ENCODE measurements at regions not wholly inside any gene's neighbourhood (a gene's known extent, or its start where the extent isn't known, plus 50 kb on each side); places are given as distances from the start of the nearest gene placed in this dataset.

DNA sequence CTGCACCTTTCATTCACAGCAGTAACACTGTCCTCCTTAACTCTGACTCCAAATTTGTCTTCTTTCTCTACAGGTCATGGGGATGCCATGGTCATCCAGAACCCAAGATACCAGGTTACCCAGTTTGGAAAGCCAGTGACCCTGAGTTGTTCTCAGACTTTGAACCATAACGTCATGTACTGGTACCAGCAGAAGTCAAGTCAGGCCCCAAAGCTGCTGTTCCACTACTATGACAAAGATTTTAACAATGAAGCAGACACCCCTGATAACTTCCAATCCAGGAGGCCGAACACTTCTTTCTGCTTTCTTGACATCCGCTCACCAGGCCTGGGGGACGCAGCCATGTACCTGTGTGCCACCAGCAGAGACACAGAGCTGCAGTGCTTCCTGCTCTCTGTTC is 156.2 kb upstream of the PRSS1 start:
- Histone ChIP-seq H3K9ac (ENCODE audit: low read length in 5 of 5) (no peak overlapping the region), H3K36me3 (ENCODE audit: control insufficient read depth in 5 of 5, insufficient read depth in 5 of 5, low read length in 5 of 5) (no peaks in the 10 kb centered on the region), H3K27me3 (ENCODE audit: control insufficient read depth in 5 of 5, insufficient read depth in 4 of 5, low read length in 5 of 5) (peaks cover 0 to 9% (median 3%) of the 10 kb centered on the region in 5 donors), H3K4me1 (ENCODE audit: control insufficient read depth in 5 of 5, insufficient read depth in 5 of 5, low read length in 5 of 5) (no peaks in the 10 kb centered on the region), H3K9me3 (ENCODE audit: control insufficient read depth in 5 of 5, low read length in 5 of 5) (no peaks in the 10 kb centered on the region), H3K4me3 (ENCODE audit: low read depth in 1 of 5, low read length in 5 of 5) (no peak overlapping the region), H3K27ac (ENCODE audit: low read depth, low read length) (no peak overlapping the region)

DNA sequence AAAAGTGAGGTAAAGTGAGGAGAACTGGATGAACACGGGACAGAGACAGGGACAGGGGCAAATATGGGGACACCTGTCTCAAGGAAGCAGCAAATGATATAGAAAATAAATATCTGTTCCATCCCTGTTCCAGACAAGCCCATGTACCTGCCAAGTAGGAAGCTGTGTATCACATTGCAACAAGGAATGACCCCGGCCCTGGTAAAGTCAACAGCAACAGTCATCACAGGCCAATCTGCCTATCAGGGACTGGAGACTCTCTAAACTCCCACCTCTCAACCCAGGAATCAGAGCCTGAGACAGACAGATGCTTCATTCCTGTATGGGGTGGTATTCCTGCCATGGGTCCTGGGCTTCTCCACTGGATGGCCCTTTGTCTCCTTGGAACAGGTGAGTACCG is 156.6 kb upstream of the PRSS1 start:
- Histone ChIP-seq H3K4me1 (ENCODE audit: control insufficient read depth in 5 of 5, insufficient read depth in 5 of 5, low read length in 5 of 5) (no peaks in the 10 kb centered on the region), H3K9me3 (ENCODE audit: control insufficient read depth in 5 of 5, low read length in 5 of 5) (no peaks in the 10 kb centered on the region), H3K27ac (ENCODE audit: low read depth, low read length) (no peak overlapping the region), H3K9ac (ENCODE audit: low read length in 5 of 5) (no peak overlapping the region), H3K36me3 (ENCODE audit: control insufficient read depth in 5 of 5, insufficient read depth in 5 of 5, low read length in 5 of 5) (no peaks in the 10 kb centered on the region), H3K27me3 (ENCODE audit: control insufficient read depth in 5 of 5, insufficient read depth in 4 of 5, low read length in 5 of 5) (peaks cover 0 to 5% (median 0%) of the 10 kb centered on the region in 5 donors), H3K4me3 (ENCODE audit: low read depth in 1 of 5, low read length in 5 of 5) (no peak overlapping the region)

DNA sequence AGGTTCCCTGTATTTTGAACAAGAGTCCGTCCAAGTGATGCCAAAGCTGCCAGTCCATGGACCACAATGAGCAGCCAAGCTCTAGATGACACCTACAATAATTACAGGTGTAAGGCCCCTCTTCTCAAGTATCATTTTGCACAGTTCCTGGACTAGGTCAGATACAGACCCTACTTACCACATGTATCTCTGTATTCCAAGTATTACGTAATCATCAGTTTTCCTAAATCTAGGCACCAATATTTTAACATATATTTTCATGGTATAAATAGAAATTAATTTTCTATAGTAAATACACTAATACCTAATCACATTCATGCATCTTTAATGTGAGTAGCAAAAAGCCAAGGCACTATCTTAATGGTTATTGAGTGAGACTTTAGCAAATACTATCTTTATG is 157.0 kb upstream of the PRSS1 start:
- Histone ChIP-seq H3K27ac (ENCODE audit: low read depth, low read length) (no peak overlapping the region), H3K4me3 (ENCODE audit: low read depth in 1 of 5, low read length in 5 of 5) (no peak overlapping the region), H3K27me3 (ENCODE audit: control insufficient read depth in 5 of 5, insufficient read depth in 4 of 5, low read length in 5 of 5) (peaks cover 0 to 3% (median 0%) of the 10 kb centered on the region in 5 donors), H3K4me1 (ENCODE audit: control insufficient read depth in 5 of 5, insufficient read depth in 5 of 5, low read length in 5 of 5) (no peaks in the 10 kb centered on the region), H3K36me3 (ENCODE audit: control insufficient read depth in 5 of 5, insufficient read depth in 5 of 5, low read length in 5 of 5) (no peaks in the 10 kb centered on the region), H3K9ac (ENCODE audit: low read length in 5 of 5) (no peak overlapping the region), H3K9me3 (ENCODE audit: control insufficient read depth in 5 of 5, low read length in 5 of 5) (no peaks in the 10 kb centered on the region)

DNA sequence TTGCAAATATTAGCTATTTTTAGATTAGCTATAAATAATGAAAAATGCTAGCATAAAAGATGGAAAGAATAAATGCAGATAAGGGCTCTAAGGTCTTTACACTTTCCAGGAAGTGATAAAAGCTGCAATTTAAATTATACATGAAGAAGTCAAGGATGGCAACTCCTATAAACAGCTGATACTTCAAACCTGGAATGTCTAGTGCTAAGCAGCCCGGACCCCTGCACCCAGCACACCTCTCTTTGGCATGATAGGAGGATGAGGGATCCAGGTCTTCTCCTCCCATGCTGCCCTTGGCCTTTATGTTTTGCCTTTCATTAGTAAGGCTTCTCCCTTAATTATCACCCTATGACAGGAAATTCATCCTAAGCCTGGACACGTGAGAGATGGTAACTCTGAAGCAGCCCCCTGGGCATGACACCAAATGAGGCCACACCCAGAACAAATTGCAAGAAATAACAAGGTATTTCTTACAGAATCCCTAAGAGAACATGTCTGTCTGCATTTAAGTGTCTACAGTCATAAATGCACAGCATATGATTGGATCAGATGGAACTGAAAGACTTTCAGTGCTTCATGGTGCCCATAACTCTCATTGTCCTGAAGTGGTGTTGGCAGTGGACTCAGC is 158.3 kb upstream of the PRSS1 start:
- no peak overlapping the region for H3K4me3 ChIP-seq (ENCODE audit: low read depth in 1 of 5, low read length in 5 of 5)
- H3K27me3 ChIP-seq (ENCODE audit: control insufficient read depth in 5 of 5, insufficient read depth in 4 of 5, low read length in 5 of 5), result no peaks in the 10 kb centered on the region
- H3K4me1 ChIP-seq (ENCODE audit: control insufficient read depth in 5 of 5, insufficient read depth in 5 of 5, low read length in 5 of 5), result no peaks in the 10 kb centered on the region
- no peaks in the 10 kb centered on the region for H3K36me3 ChIP-seq (ENCODE audit: control insufficient read depth in 5 of 5, insufficient read depth in 5 of 5, low read length in 5 of 5)
- H3K27ac ChIP-seq (ENCODE audit: low read depth, low read length), result no peak overlapping the region
- H3K9me3 ChIP-seq (ENCODE audit: control insufficient read depth in 5 of 5, low read length in 5 of 5), result no peaks in the 10 kb centered on the region
- H3K9ac ChIP-seq (ENCODE audit: low read length in 5 of 5), result no peak overlapping the region

DNA sequence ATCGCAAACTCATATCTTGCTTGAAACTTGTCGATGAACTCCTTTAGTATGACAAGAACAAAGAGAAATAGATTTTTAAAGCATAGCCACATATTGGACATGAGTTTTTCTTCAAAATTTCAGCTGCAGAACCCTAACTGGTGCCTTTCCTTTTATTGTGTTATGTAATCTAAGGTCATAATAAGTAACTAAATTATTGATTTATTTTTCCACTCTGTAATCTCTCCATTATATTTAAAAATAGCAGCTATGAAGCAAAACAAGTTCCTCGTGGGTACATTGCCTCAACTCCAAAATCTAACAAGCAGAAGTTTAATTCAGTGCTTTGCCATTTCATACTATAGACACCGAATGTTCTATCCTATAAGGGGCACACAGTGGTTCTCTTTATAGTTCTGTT is 159.2 kb upstream of the PRSS1 start:
- Histone ChIP-seq H3K9me3 (ENCODE audit: control insufficient read depth in 5 of 5, low read length in 5 of 5) (no peaks in the 10 kb centered on the region), H3K4me1 (ENCODE audit: control insufficient read depth in 5 of 5, insufficient read depth in 5 of 5, low read length in 5 of 5) (no peaks in the 10 kb centered on the region), H3K27me3 (ENCODE audit: control insufficient read depth in 5 of 5, insufficient read depth in 4 of 5, low read length in 5 of 5) (no peaks in the 10 kb centered on the region), H3K9ac (ENCODE audit: low read length in 5 of 5) (no peak overlapping the region), H3K4me3 (ENCODE audit: low read depth in 1 of 5, low read length in 5 of 5) (no peak overlapping the region), H3K27ac (ENCODE audit: low read depth, low read length) (no peak overlapping the region), H3K36me3 (ENCODE audit: control insufficient read depth in 5 of 5, insufficient read depth in 5 of 5, low read length in 5 of 5) (no peaks in the 10 kb centered on the region)

DNA sequence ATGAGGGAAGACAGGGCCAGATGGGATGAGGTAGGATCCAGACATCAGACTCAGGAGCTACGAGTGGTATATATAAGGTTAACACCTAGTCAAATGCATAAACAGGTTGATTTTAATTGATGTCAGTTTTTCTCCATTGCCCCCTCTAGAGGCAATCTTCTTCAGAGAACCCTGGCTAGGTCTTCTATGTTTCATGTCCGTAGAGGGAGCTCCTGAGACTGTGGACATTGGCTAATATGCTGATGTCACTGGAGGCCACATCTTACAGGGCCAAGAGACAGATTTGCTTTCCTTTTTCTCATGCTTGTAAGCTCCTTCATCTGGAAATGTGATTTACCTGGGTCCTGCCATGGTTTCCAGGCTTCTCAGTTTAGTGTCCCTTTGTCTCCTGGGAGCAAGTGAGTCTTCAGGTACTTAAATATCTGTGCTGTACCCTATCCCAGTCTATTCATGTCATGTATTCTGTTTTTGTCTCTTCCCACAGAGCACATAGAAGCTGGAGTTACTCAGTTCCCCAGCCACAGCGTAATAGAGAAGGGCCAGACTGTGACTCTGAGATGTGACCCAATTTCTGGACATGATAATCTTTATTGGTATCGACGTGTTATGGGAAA is 161.6 kb upstream of the PRSS1 start:
- Histone ChIP-seq H3K9ac (ENCODE audit: low read length in 5 of 5) (no peak overlapping the region), H3K27ac (ENCODE audit: low read depth, low read length) (no peak overlapping the region), H3K4me3 (ENCODE audit: low read depth in 1 of 5, low read length in 5 of 5) (no peak overlapping the region)

DNA sequence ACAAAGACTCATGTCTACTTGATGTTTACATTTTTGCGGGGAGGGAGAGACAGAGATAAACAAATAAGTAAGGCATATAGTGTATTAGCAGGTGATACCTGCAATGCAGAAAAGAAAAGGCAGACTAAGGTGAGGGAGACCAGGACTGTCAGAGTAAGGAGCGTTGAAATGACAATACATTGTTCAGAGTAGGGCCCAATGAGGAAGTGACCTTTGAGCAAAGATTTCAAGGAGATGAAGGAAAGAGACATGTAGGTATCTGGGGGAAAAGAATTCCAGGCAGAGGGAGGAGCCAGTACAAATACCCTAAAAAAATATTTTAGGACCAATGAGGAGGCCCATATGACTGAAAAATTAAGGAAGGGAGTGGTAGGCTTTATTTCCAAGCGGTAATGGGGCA is 162.7 kb upstream of the PRSS1 start:
- Histone ChIP-seq H3K9me3 (ENCODE audit: control insufficient read depth in 5 of 5, low read length in 5 of 5) (no peaks in the 10 kb centered on the region), H3K27me3 (ENCODE audit: control insufficient read depth in 5 of 5, insufficient read depth in 4 of 5, low read length in 5 of 5) (no peaks in the 10 kb centered on the region), H3K9ac (ENCODE audit: low read length in 5 of 5) (no peak overlapping the region), H3K4me3 (ENCODE audit: low read depth in 1 of 5, low read length in 5 of 5) (no peak overlapping the region), H3K36me3 (ENCODE audit: control insufficient read depth in 5 of 5, insufficient read depth in 5 of 5, low read length in 5 of 5) (no peaks in the 10 kb centered on the region), H3K4me1 (ENCODE audit: control insufficient read depth in 5 of 5, insufficient read depth in 5 of 5, low read length in 5 of 5) (no peaks in the 10 kb centered on the region), H3K27ac (ENCODE audit: low read depth, low read length) (no peak overlapping the region)

More for the DNA sequence above, 161.6 kb upstream of the PRSS1 start:
- no peaks in the 10 kb centered on the region for H3K36me3 ChIP-seq (ENCODE audit: control insufficient read depth in 5 of 5, insufficient read depth in 5 of 5, low read length in 5 of 5)
- H3K9me3 ChIP-seq (ENCODE audit: control insufficient read depth in 5 of 5, low read length in 5 of 5), result no peaks in the 10 kb centered on the region
- no peaks in the 10 kb centered on the region for H3K4me1 ChIP-seq (ENCODE audit: control insufficient read depth in 5 of 5, insufficient read depth in 5 of 5, low read length in 5 of 5)
- no peaks in the 10 kb centered on the region for H3K27me3 ChIP-seq (ENCODE audit: control insufficient read depth in 5 of 5, insufficient read depth in 4 of 5, low read length in 5 of 5)

DNA sequence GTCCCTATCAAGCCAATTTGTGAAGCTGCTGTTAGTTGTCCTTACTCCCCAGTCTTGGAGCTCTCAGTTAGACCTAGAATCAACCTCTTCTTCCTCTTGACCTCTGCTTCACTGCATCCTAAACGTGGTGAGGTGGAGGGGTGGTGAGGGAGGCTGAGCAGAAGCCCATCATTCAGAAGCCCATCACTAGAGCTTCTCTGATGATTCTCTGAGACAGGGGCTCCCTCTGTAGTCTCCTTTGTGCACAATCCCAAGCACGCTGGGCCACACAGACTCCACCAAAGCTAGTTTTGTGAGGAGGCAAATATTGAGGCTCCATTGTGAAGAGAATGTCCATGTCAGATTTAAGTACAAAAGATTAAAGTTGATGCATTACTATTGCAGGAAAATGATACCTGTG is 163.8 kb upstream of the PRSS1 start:
- H3K9ac ChIP-seq (ENCODE audit: low read length in 5 of 5), result no peak overlapping the region
- no peaks in the 10 kb centered on the region for H3K9me3 ChIP-seq (ENCODE audit: control insufficient read depth in 5 of 5, low read length in 5 of 5)
- H3K27ac ChIP-seq (ENCODE audit: low read depth, low read length), result no peak overlapping the region

DNA sequence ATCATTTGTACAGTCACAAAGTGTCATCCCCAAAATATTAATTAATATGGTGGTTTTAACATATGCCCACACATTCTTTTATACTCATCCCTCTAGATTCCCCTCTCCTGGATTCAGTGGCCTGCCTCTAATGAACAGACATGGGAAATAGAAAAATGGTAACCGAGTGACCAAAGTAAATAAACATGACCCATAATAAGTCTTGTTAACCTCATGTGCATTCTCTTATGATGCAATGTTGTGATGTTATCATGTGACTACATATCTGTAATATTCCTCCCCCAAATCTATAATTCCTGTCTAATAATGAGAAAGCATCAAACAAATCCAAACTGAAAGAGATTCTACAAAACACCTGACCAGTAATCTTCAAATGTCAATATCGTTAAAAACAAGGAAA is 164.5 kb upstream of the PRSS1 start:
- no peaks in the 10 kb centered on the region for H3K9me3 ChIP-seq (ENCODE audit: control insufficient read depth in 5 of 5, low read length in 5 of 5)
- H3K27ac ChIP-seq (ENCODE audit: low read depth, low read length), result no peak overlapping the region
- H3K4me1 ChIP-seq (ENCODE audit: control insufficient read depth in 5 of 5, insufficient read depth in 5 of 5, low read length in 5 of 5), result no peaks in the 10 kb centered on the region
- H3K4me3 ChIP-seq (ENCODE audit: low read depth in 1 of 5, low read length in 5 of 5), result no peak overlapping the region
- no peaks in the 10 kb centered on the region for H3K36me3 ChIP-seq (ENCODE audit: control insufficient read depth in 5 of 5, insufficient read depth in 5 of 5, low read length in 5 of 5)
- H3K27me3 ChIP-seq (ENCODE audit: control insufficient read depth in 5 of 5, insufficient read depth in 4 of 5, low read length in 5 of 5), result no peaks in the 10 kb centered on the region
- no peak overlapping the region for H3K9ac ChIP-seq (ENCODE audit: low read length in 5 of 5)

More for the DNA sequence above, 163.8 kb upstream of the PRSS1 start:
- Histone ChIP-seq H3K4me1 (ENCODE audit: control insufficient read depth in 5 of 5, insufficient read depth in 5 of 5, low read length in 5 of 5) (no peaks in the 10 kb centered on the region), H3K27me3 (ENCODE audit: control insufficient read depth in 5 of 5, insufficient read depth in 4 of 5, low read length in 5 of 5) (no peaks in the 10 kb centered on the region), H3K36me3 (ENCODE audit: control insufficient read depth in 5 of 5, insufficient read depth in 5 of 5, low read length in 5 of 5) (no peaks in the 10 kb centered on the region), H3K4me3 (ENCODE audit: low read depth in 1 of 5, low read length in 5 of 5) (no peak overlapping the region)

DNA sequence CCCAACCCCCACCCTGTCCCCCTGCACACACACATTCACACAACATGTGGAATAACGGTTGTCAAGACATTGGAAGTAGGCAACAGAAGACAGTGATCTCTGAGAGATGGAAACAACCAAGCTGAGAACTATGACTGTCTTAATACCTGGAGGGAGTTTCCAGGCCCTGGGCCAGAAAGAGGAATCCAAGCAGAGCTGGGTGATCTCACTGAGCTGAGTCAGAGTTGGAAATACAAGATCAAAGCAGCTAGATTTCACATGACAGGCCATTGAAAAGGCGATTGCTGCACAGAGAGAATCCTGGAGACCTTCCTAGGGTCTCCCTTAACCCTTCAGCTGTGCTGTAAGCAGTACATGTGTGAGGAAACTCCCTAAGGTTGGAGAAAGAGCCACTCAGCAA is 165.8 kb upstream of the PRSS1 start:
- H3K9ac ChIP-seq (ENCODE audit: low read length in 5 of 5), result no peak overlapping the region
- no peak overlapping the region for H3K27ac ChIP-seq (ENCODE audit: low read depth, low read length)

More for the DNA sequence above, 165.8 kb upstream of the PRSS1 start:
- no peaks in the 10 kb centered on the region for H3K27me3 ChIP-seq (ENCODE audit: control insufficient read depth in 5 of 5, insufficient read depth in 4 of 5, low read length in 5 of 5)
- H3K4me1 ChIP-seq (ENCODE audit: control insufficient read depth in 5 of 5, insufficient read depth in 5 of 5, low read length in 5 of 5), result no peaks in the 10 kb centered on the region
- H3K36me3 ChIP-seq (ENCODE audit: control insufficient read depth in 5 of 5, insufficient read depth in 5 of 5, low read length in 5 of 5), result no peaks in the 10 kb centered on the region
- no peak overlapping the region for H3K4me3 ChIP-seq (ENCODE audit: low read depth in 1 of 5, low read length in 5 of 5)
- H3K9me3 ChIP-seq (ENCODE audit: control insufficient read depth in 5 of 5, low read length in 5 of 5), result no peaks in the 10 kb centered on the region

Measured in subcutaneous abdominal adipose tissue (tissue), 5 donors.